IMR-90 (cell line): ENCODE measurements at regions not wholly inside any gene's neighbourhood (a gene's known extent, or its start where the extent isn't known, plus 50 kb on each side); places are given as distances from the start of the nearest gene placed in this dataset.
A peak's percentile ranks its signal among the peaks of the same experiment; 100 is the strongest.

Experiments used
- ELK1 ChIP-seq: fragments of 150-350 bp; IDR thresholded peaks from 2 replicates; pipeline ENCODE4 v1.6.1; 2016; ENCODE audit warnings: low read depth, mild to moderate bottlenecking, low read length, moderate library complexity, borderline replicate concordance
- FOS ChIP-seq: fragments of 150-350 bp; IDR thresholded peaks from 2 replicates; pipeline ENCODE4 v1.6.1; 2016; ENCODE audit warnings: low read depth, low read length

- TF ChIP-seq ELK1, result no peak
- TF ChIP-seq FOS, result peak; percentile 51; the same call in 1 of the 2 replicates
These were observed 599.2 kb upstream of the LUZP2 start (continued) for GRCh38 chr11:23897453-23898286.
